ENCODE measurements at regions not wholly inside any gene's neighbourhood (a gene's known extent, or its start where the extent isn't known, plus 50 kb on each side); places are given as distances from the start of the nearest gene placed in this dataset.

DNA sequence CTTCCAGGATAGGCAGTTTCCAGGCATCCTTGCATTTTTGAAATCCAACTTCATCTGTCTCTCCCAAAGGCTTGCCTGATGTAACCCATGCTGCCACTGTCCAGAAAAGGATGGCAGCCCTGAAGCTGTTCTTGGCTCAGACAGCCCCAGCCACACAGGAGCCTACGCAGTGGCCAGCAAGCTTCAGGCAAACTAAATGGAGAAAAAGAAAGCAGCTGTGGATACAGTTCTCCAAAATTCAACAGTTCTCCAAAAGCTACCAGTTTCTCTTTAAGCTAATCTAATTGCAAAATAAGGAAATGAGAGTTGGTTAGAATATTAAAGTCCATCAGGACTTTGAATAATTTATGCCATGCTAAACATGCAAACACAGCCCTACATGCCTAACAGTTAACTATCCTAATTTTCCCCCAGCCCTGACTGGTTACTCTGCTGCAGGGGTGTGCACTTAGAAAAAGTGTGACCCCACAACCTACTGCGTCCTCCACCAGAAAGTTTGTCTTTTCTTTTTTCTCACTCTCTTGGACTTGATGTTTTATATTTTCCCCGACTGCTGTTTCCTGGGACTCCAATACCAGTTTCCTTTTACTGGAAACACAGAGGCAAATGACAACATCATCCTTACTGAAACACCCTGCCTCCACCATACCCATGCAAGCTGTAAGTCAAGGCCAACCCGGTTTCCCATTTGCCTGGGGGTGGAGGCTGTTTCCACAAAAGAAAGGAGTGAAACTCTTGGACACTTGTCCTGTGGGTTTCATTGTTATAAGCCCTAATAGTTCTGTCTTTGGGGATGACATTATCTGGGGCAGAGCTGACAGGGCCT, 69.1 kb upstream of the OR5AN1 start:
- TF ChIP-seq POLR2A (IDR thresholded peaks at IDR 0.05; ENCODE audit: low read depth, low read length) (no peak), POLR2AphosphoS5 (IDR thresholded peaks at IDR 0.05; ENCODE audit: low read depth, low read length) (no peak), TAF1 (IDR thresholded peaks at IDR 0.05; ENCODE audit: borderline replicate concordance, low read depth, low read length) (no peak)

All from GM12892 (cell line).